MM.1S (cell line): ENCODE measurements at regions not wholly inside any gene's neighbourhood (a gene's known extent, or its start where the extent isn't known, plus 50 kb on each side); places are given as distances from the start of the nearest gene placed in this dataset.
A peak's percentile ranks its signal among the peaks of the same experiment; 100 is the strongest.

Source experiments
- DNase-seq: peaks from one replicate; pipeline ENCODE4 v3.0.0-alpha.2; 2015
- H2AFZ ChIP-seq: fragments of 300-600 bp; sonication (generic); 2 replicates; pipeline ENCODE4 v1.6.0; 2016; ENCODE audit warnings: antibody characterized with exemption, low read length
- H3F3A ChIP-seq: fragments of 300-600 bp; sonication (generic); 2 replicates; pipeline ENCODE4 v1.6.1; 2016; ENCODE audit warnings: mild to moderate bottlenecking, antibody characterized with exemption, low read length, moderate library complexity, mixed read lengths; ENCODE audit not compliant: insufficient read depth
- H3K27ac ChIP-seq: fragments of 300-600 bp; sonication (generic); 2 replicates; pipeline ENCODE4 v1.5.1; 2016; ENCODE audit warnings: mild to moderate bottlenecking, low read length
- H3K27me3 ChIP-seq: fragments of 300-600 bp; sonication (generic); replicated peaks from 2 replicates; pipeline ENCODE4 v1.6.0; 2016; ENCODE audit warnings: low read length; ENCODE audit not compliant: insufficient read depth
- H3K36me3 ChIP-seq: fragments of 300-600 bp; sonication (generic); replicated peaks from 2 replicates; pipeline ENCODE4 v1.6.1; 2016; ENCODE audit warnings: mild to moderate bottlenecking, low read length, mixed read lengths; ENCODE audit not compliant: insufficient read depth
- H3K4me1 ChIP-seq: fragments of 300-600 bp; sonication (generic); 2 replicates; pipeline ENCODE4 v1.6.1; 2016; ENCODE audit warnings: low read length, mixed read lengths
- H3K4me2 ChIP-seq: fragments of 300-600 bp; sonication (generic); 2 replicates; pipeline ENCODE4 v1.6.0; 2016; ENCODE audit warnings: low read depth, low read length
- H3K4me3 ChIP-seq: fragments of 300-600 bp; sonication (generic); 2 replicates; pipeline ENCODE4 v1.5.1; 2016; ENCODE audit warnings: low read length, mixed read lengths
- H3K79me2 ChIP-seq: fragments of 300-600 bp; sonication (generic); 2 replicates; pipeline ENCODE4 v1.6.1; 2016; ENCODE audit warnings: mixed run types, low read length, mixed read lengths
- H3K9ac ChIP-seq: fragments of 300-600 bp; sonication (generic); 2 replicates; pipeline ENCODE4 v1.6.1; 2016; ENCODE audit warnings: low read length, mixed read lengths
- H3K9me2 ChIP-seq: fragments of 300-600 bp; sonication (generic); replicated peaks from 2 replicates; pipeline ENCODE4 v1.6.1; 2016; ENCODE audit warnings: mild to moderate bottlenecking, low read length, mixed read lengths; ENCODE audit not compliant: insufficient read depth
- H3K9me3 ChIP-seq: fragments of 300-600 bp; sonication (generic); replicated peaks from 2 replicates; pipeline ENCODE4 v1.6.1; 2016; ENCODE audit warnings: mild to moderate bottlenecking, low read length, mixed read lengths; ENCODE audit not compliant: insufficient read depth
- H4K20me1 ChIP-seq: fragments of 300-600 bp; sonication (generic); 2 replicates; pipeline ENCODE4 v1.6.1; 2016; ENCODE audit warnings: mild to moderate bottlenecking, low read length, moderate library complexity, mixed read lengths; ENCODE audit not compliant: insufficient read depth
- CTCF ChIP-seq: fragments of 300-600 bp; sonication (generic); IDR thresholded peaks from 2 replicates; pipeline ENCODE4 v1.5.1; 2016; ENCODE audit warnings: antibody characterized with exemption, low read length, mixed read lengths
- EZH2 ChIP-seq: fragments of 300-600 bp; sonication (generic); optimal IDR thresholded peaks from 2 replicates; pipeline ENCODE3; 2017; ENCODE audit warnings: low read depth, mild to moderate bottlenecking, antibody characterized with exemption, low read length, mixed read lengths
- EZH2phosphoT487 ChIP-seq: fragments of 300-600 bp; sonication (generic); IDR thresholded peaks from 2 replicates; pipeline ENCODE4 v1.6.1; 2018; ENCODE audit warnings: antibody characterized with exemption, low read length

GRCh38 chr1:190957565-190957964, 479.9 kb upstream of the BRINP3 start:
- Histone ChIP-seq H3K4me1 (no peaks in the 10 kb centered on the region), H3K9me3 (no peaks in the 10 kb centered on the region), H3K36me3 (no peaks in the 10 kb centered on the region), H3K9ac (no peak overlapping the region), H3K27ac (no peak overlapping the region), H3K79me2 (no peaks in the 10 kb centered on the region), H3K4me2 (no peak overlapping the region), H4K20me1 (no peaks in the 10 kb centered on the region), H3F3A (no peaks in the 10 kb centered on the region), H3K27me3 (no peaks in the 10 kb centered on the region), H3K4me3 (no peak overlapping the region), H3K9me2 (no peaks in the 10 kb centered on the region), H2AFZ (no peak overlapping the region)
- DNase-seq: no peak
- TF ChIP-seq EZH2: no peak
- peak; percentile 33; the same call in 1 of the 2 replicates for TF ChIP-seq CTCF
- TF ChIP-seq EZH2phosphoT487: no peak

GRCh38 chr1:190963321-190963720, 485.7 kb upstream of the BRINP3 start:
- Histone ChIP-seq H3K4me1 (no peaks in the 10 kb centered on the region), H3F3A (no peaks in the 10 kb centered on the region), H3K9me3 (no peaks in the 10 kb centered on the region), H3K4me2 (no peak overlapping the region), H3K36me3 (no peaks in the 10 kb centered on the region), H3K9ac (no peak overlapping the region), H3K9me2 (no peaks in the 10 kb centered on the region), H4K20me1 (no peaks in the 10 kb centered on the region), H3K79me2 (no peaks in the 10 kb centered on the region), H3K27me3 (no peaks in the 10 kb centered on the region), H3K4me3 (no peak overlapping the region), H2AFZ (no peak overlapping the region), H3K27ac (no peak overlapping the region)
- TF ChIP-seq CTCF (no peak), EZH2 (no peak), EZH2phosphoT487 (no peak)
- DNase-seq: no peak

GRCh38 chr1:190975827-190976226, 498.2 kb upstream of the BRINP3 start:
- H3K27me3 ChIP-seq: no peaks in the 10 kb centered on the region
- no peaks in the 10 kb centered on the region for H4K20me1 ChIP-seq
- no peaks in the 10 kb centered on the region for H3K9me2 ChIP-seq
- no peak overlapping the region for H2AFZ ChIP-seq
- H3K9me3 ChIP-seq: no peaks in the 10 kb centered on the region
- H3K4me2 ChIP-seq: no peak overlapping the region
- H3K4me3 ChIP-seq: no peak overlapping the region
- H3K36me3 ChIP-seq: no peaks in the 10 kb centered on the region
- no peak for DNase-seq
- H3K4me1 ChIP-seq: no peaks in the 10 kb centered on the region
- TF ChIP-seq EZH2 (no peak), EZH2phosphoT487 (no peak), CTCF (no peak)
- H3F3A ChIP-seq: no peaks in the 10 kb centered on the region
- H3K9ac ChIP-seq: no peak overlapping the region
- no peak overlapping the region for H3K27ac ChIP-seq
- H3K79me2 ChIP-seq: no peaks in the 10 kb centered on the region
